ENCODE measurements at regions not wholly inside any gene's neighbourhood (a gene's known extent, or its start where the extent isn't known, plus 50 kb on each side); places are given as distances from the start of the nearest gene placed in this dataset.

GRCh38 chr5:162637481-162637880, 569.9 kb downstream of the GABRG2 start:
- H3K9me3 ChIP-seq, result peaks cover 0 to 9% (median 0%) of the 10 kb centered on the region in 4 donors
- H3K27me3 ChIP-seq, result no peaks in the 10 kb centered on the region
- DNase-seq, result no peak
- no peak for TF ChIP-seq POLR2A (IDR thresholded peaks at IDR 0.05)
- no peak overlapping the region for H3K27ac ChIP-seq
- no peak overlapping the region for H3K4me3 ChIP-seq
- no peaks in the 10 kb centered on the region for H3K36me3 ChIP-seq
- H3K4me1 ChIP-seq, result no peaks in the 10 kb centered on the region

- TF ChIP-seq POLR2A (IDR thresholded peaks at IDR 0.05), result no peak
- Histone ChIP-seq H3K27ac (no peak overlapping the region), H3K4me3 (no peak overlapping the region), H3K27me3 (no peaks in the 10 kb centered on the region), H3K36me3 (no peaks in the 10 kb centered on the region), H3K9me3 (peaks cover 0 to 6% (median 0%) of the 10 kb centered on the region in 4 donors), H3K4me1 (no peaks in the 10 kb centered on the region)
- no peak for DNase-seq
These were observed 571.3 kb downstream of the GABRG2 start for GRCh38 chr5:162638849-162639248.

GRCh38 chr5:162641142-162641813, 573.7 kb downstream of the GABRG2 start:
- Histone ChIP-seq H3K4me3 (no peak overlapping the region), H3K27me3 (no peaks in the 10 kb centered on the region), H3K36me3 (no peaks in the 10 kb centered on the region), H3K9me3 (no peaks in the 10 kb centered on the region), H3K4me1 (no peaks in the 10 kb centered on the region), H3K27ac (no peak overlapping the region)
- TF ChIP-seq CTCF (IDR thresholded peaks at IDR 0.05) (no peak), POLR2A (IDR thresholded peaks at IDR 0.05) (no peak)
- no peak for DNase-seq

GRCh38 chr5:162654661-162655405, 587.3 kb downstream of the GABRG2 start:
- no peaks in the 10 kb centered on the region for H3K4me1 ChIP-seq
- no peak for TF ChIP-seq POLR2A (IDR thresholded peaks at IDR 0.05)
- TF ChIP-seq CTCF (IDR thresholded peaks at IDR 0.05), result no peak
- DNase-seq, result no peak
- no peak overlapping the region for H3K27ac ChIP-seq
- H3K9me3 ChIP-seq, result peaks cover 0 to 5% (median 0%) of the 10 kb centered on the region in 4 donors
- no peaks in the 10 kb centered on the region for H3K36me3 ChIP-seq
- H3K27me3 ChIP-seq, result no peaks in the 10 kb centered on the region
- H3K4me3 ChIP-seq, result no peak overlapping the region

GRCh38 chr5:162657076-162657475, 589.5 kb downstream of the GABRG2 start:
- H3K4me1 ChIP-seq, result no peaks in the 10 kb centered on the region
- H3K27ac ChIP-seq, result no peak overlapping the region
- H3K27me3 ChIP-seq, result no peaks in the 10 kb centered on the region
- H3K9me3 ChIP-seq, result no peaks in the 10 kb centered on the region
- no peak for TF ChIP-seq POLR2A (IDR thresholded peaks at IDR 0.05)
- no peak for TF ChIP-seq CTCF (IDR thresholded peaks at IDR 0.05)
- no peak overlapping the region for H3K4me3 ChIP-seq
- no peaks in the 10 kb centered on the region for H3K36me3 ChIP-seq
- DNase-seq, result no peak

DNA sequence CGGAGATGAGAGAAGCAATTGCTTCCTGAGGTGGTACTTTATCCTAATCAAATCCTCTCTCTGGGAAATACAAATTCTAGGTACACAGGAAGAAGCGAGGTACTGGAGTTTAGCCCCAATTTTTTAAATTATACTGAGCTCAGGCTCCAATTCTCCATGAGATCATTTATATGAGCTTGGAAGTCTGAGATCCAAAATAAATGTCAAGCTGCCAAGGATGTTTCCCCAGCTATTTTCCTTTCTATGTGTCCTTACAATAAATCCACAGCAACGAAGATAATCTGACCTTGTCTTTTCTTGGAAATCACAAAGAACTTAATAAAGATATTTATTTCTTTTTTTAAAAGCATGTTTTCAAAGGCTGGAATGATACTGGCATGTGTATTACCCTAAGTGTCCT, 597.3 kb downstream of the GABRG2 start:
- no peaks in the 10 kb centered on the region for H3K27me3 ChIP-seq
- no peak overlapping the region for H3K4me3 ChIP-seq
- H3K9me3 ChIP-seq, result no peaks in the 10 kb centered on the region
- no peak for DNase-seq
- H3K4me1 ChIP-seq, result no peaks in the 10 kb centered on the region
- no peak for TF ChIP-seq CTCF (IDR thresholded peaks at IDR 0.05)
- no peak for TF ChIP-seq POLR2A (IDR thresholded peaks at IDR 0.05)
- H3K27ac ChIP-seq, result no peak overlapping the region
- no peaks in the 10 kb centered on the region for H3K36me3 ChIP-seq
